IMR-90 (cell line): ENCODE measurements at regions not wholly inside any gene's neighbourhood (a gene's known extent, or its start where the extent isn't known, plus 50 kb on each side); places are given as distances from the start of the nearest gene placed in this dataset.

Experiments
- ATAC-seq: fragments of 200-7000 bp; cut with Tn5 transposase; 2 replicates; pipeline ENCODE4 v1.9.1; 2020; ENCODE audit warnings: low read depth, mild to moderate bottlenecking, moderate library complexity
- BruUV-seq: library from RNA; stranded (reverse); fragments of 400-500 nt; replicated peaks from 2 replicates; lab custom pipeline; 2021; lab: Mats Ljungman, UMichigan
- CTCF ChIA-PET: fragments of 300-600 bp; formaldehyde crosslinking; extraction: SDS; loops from one replicate; lab custom pipeline; 2021; ENCODE audit warnings: antibody characterized with exemption; lab: Yijun Ruan, JAX
- POLR2A ChIA-PET: fragments of 300-600 bp; sonication (Branson Sonifier 250); formaldehyde crosslinking; loops from one replicate; lab custom pipeline; 2022; ENCODE audit warnings: antibody characterized with exemption; ENCODE audit not compliant: unreplicated experiment; lab: Charles Lee
- DNase-seq: peaks from one replicate; pipeline ENCODE4 v3.0.0; 2013
- H2AFZ ChIP-seq: replicated peaks from 2 replicates; pipeline ENCODE3; 2013; ENCODE audit warnings: low read length, mild to moderate bottlenecking; ENCODE audit not compliant: poor library complexity
- H2AK5ac ChIP-seq: 2 replicates; pipeline ENCODE4 v1.6.1; 2013; ENCODE audit warnings: low read depth, low read length, inconsistent platforms
- H2AK9ac ChIP-seq: replicated peaks from 2 replicates; pipeline ENCODE3; 2013; ENCODE audit warnings: mild to moderate bottlenecking, low read depth, low read length, moderate library complexity; ENCODE audit not compliant: poor library complexity
- H2BK120ac ChIP-seq: 2 replicates; pipeline ENCODE4 v1.6.1; 2013; ENCODE audit warnings: low read depth, low read length, inconsistent platforms
- H2BK15ac ChIP-seq: 3 replicates; pipeline ENCODE4 v1.6.1; 2013; ENCODE audit warnings: low read depth, low read length, inconsistent platforms
- H2BK20ac ChIP-seq: 2 replicates; pipeline ENCODE4 v1.6.1; 2013; ENCODE audit warnings: low read depth, mild to moderate bottlenecking, inconsistent platforms, low read length, moderate library complexity
- H2BK5ac ChIP-seq: 2 replicates; pipeline ENCODE4 v1.6.1; 2013; ENCODE audit warnings: mild to moderate bottlenecking, low read depth, low read length, inconsistent platforms; ENCODE audit not compliant: poor library complexity, severe bottlenecking
- H3K14ac ChIP-seq: replicated peaks from 2 replicates; pipeline ENCODE4 v1.6.1; 2013; ENCODE audit warnings: low read depth, low read length, inconsistent platforms
- H3K18ac ChIP-seq: 2 replicates; pipeline ENCODE4 v1.6.1; 2013; ENCODE audit warnings: low read depth, low read length, control low read depth
- H3K23ac ChIP-seq: 2 replicates; pipeline ENCODE4 v1.6.1; 2013; ENCODE audit warnings: low read depth, low read length, inconsistent platforms
- H3K27ac ChIP-seq: 2 replicates; pipeline ENCODE4 v1.5.1; 2013; ENCODE audit warnings: mild to moderate bottlenecking, control low read depth, low read length; ENCODE audit not compliant: insufficient read depth
- H3K27me3 ChIP-seq: 2 replicates; pipeline ENCODE4 v1.6.1; 2013; ENCODE audit warnings: low read length; ENCODE audit not compliant: control insufficient read depth, insufficient read depth
- H3K36me3 ChIP-seq: 2 replicates; pipeline ENCODE4 v1.6.1; 2013; ENCODE audit warnings: low read length, mixed read lengths; ENCODE audit not compliant: control insufficient read depth, insufficient read depth
- H3K4ac ChIP-seq: 2 replicates; pipeline ENCODE4 v1.6.1; 2013; ENCODE audit warnings: low read depth, low read length, inconsistent platforms
- H3K4me1 ChIP-seq: 2 replicates; pipeline ENCODE4 v1.6.1; 2013; ENCODE audit warnings: low read length, mixed read lengths; ENCODE audit not compliant: control insufficient read depth, insufficient read depth
- H3K4me2 ChIP-seq: 2 replicates; pipeline ENCODE4 v1.6.1; 2013; ENCODE audit warnings: low read depth, mild to moderate bottlenecking, control low read depth, low read length, moderate library complexity
- H3K4me3 ChIP-seq: 2 replicates; pipeline ENCODE4 v1.5.1; 2013; ENCODE audit warnings: low read depth, mild to moderate bottlenecking, control low read depth, low read length, moderate library complexity; ENCODE audit not compliant: insufficient read depth
- H3K56ac ChIP-seq: 2 replicates; pipeline ENCODE4 v1.6.1; 2013; ENCODE audit warnings: low read length, inconsistent platforms; ENCODE audit not compliant: insufficient read depth; ENCODE audit errors: extremely low read depth
- H3K79me1 ChIP-seq, 2 experiments: 2 replicates each; pipeline ENCODE4 v1.6.1; 2013; ENCODE audit warnings: low read length in 2 of 2, inconsistent platforms in 1 of 2, low read depth in 1 of 2
- H3K9ac ChIP-seq: 2 replicates; pipeline ENCODE4 v1.6.1; 2013; ENCODE audit warnings: low read depth, low read length, control low read depth
- H3K9me1 ChIP-seq: 2 replicates; pipeline ENCODE4 v1.6.1; 2013; ENCODE audit warnings: low read length, inconsistent platforms; ENCODE audit not compliant: insufficient read depth
- H3K9me3 ChIP-seq: 2 replicates; pipeline ENCODE4 v1.6.1; 2013; ENCODE audit warnings: low read length; ENCODE audit not compliant: control insufficient read depth, insufficient read depth
- H4K20me1 ChIP-seq: 2 replicates; pipeline ENCODE4 v1.6.1; 2013; ENCODE audit warnings: low read length, inconsistent platforms; ENCODE audit not compliant: insufficient read depth
- H4K5ac ChIP-seq: 2 replicates; pipeline ENCODE4 v1.6.1; 2013; ENCODE audit warnings: mild to moderate bottlenecking, low read depth, low read length, control low read depth
- H4K8ac ChIP-seq, 2 experiments: 2 replicates each; pipeline ENCODE4 v1.6.1; 2013; ENCODE audit warnings: low read depth in 2 of 2, low read length in 2 of 2, control low read depth in 1 of 2, inconsistent platforms in 1 of 2
- H4K91ac ChIP-seq: 2 replicates; pipeline ENCODE4 v1.6.1; 2013; ENCODE audit warnings: low read depth, low read length, inconsistent platforms; ENCODE audit not compliant: insufficient read depth
- BHLHE40 ChIP-seq: fragments of 150-350 bp; IDR thresholded peaks from 2 replicates; pipeline ENCODE4 v1.6.1; 2016; ENCODE audit warnings: mild to moderate bottlenecking, low read depth, low read length
- CTCF ChIP-seq: conservative IDR thresholded peaks from 2 replicates; pipeline ENCODE4 v1.5.1; 2012; ENCODE audit warnings: mild to moderate bottlenecking, low read depth, low read length, improper control_type of control experiment
- FOS ChIP-seq: fragments of 150-350 bp; IDR thresholded peaks from 2 replicates; pipeline ENCODE4 v1.6.1; 2016; ENCODE audit warnings: low read depth, low read length
- MAFK ChIP-seq: IDR thresholded peaks from 2 replicates; pipeline ENCODE4 v1.6.1; 2012; ENCODE audit warnings: low read depth, low read length, improper control_type of control experiment
- NFE2L2 ChIP-seq: fragments of 150-350 bp; IDR thresholded peaks from 2 replicates; pipeline ENCODE4 v1.6.1; 2016; ENCODE audit warnings: low read depth, mild to moderate bottlenecking, low read length
- POLR2A ChIP-seq: IDR thresholded peaks from 2 replicates; pipeline ENCODE4 v1.6.1; 2012; ENCODE audit warnings: mild to moderate bottlenecking, low read depth, low read length
- RAD21 ChIP-seq: IDR thresholded peaks from 2 replicates; pipeline ENCODE4 v1.6.1; 2012; ENCODE audit warnings: low read length, improper control_type of control experiment
- RCOR1 ChIP-seq: IDR thresholded peaks from 2 replicates; pipeline ENCODE4 v1.6.1; 2012; ENCODE audit warnings: mild to moderate bottlenecking, low read length, improper control_type of control experiment; ENCODE audit not compliant: insufficient replicate concordance
- SMC3 ChIP-seq: fragments of 150-350 bp; IDR thresholded peaks from 2 replicates; pipeline ENCODE4 v1.6.1; 2016; ENCODE audit warnings: low read depth, mild to moderate bottlenecking, antibody characterized with exemption, low read length, moderate library complexity
- WGBS, 2 experiments: methylation state at CpG; one replicate each; pipeline versions ENCODE4 v1.1.5 to v1.1.7; 2013; ENCODE audit warnings: missing lambda C conversion rate in 2 of 2; ENCODE audit not compliant: insufficient read length in 1 of 2; ENCODE audit errors: extremely low coverage in 2 of 2; 5-methylcytosine and 5-hydroxymethylcytosine counted together
- dilution Hi-C: fragments of 300-500 bp; cut with HindIII; formaldehyde crosslinking; loops from one replicate; pipeline ENCODE4 v1.14.3; 2018; ENCODE audit warnings: low sequenced_read_pairs; ENCODE audit not compliant: unreplicated experiment
- in situ Hi-C: fragments of 300-500 bp; cut with MboI; formaldehyde crosslinking; loops from 3 replicates; pipeline ENCODE4 v1.14.3; 2019; ENCODE audit warnings: low sequenced_read_pairs, inconsistent platforms, mixed read lengths
- intact Hi-C: fragments of 100-400 bp; cut with micrococcal nuclease; formaldehyde crosslinking; loops from 2 replicates; pipeline ENCODE4 v1.10.0; 2022

GRCh38 chr10:89857431-89858042 lies 156.1 kb downstream of the KIF20B start:
- no peaks in the 10 kb centered on the region for H3K79me1 ChIP-seq
- no peak overlapping the region for H3K27ac ChIP-seq
- no peak overlapping the region for H2AK5ac ChIP-seq
- dilution Hi-C loops (no loop called here), in situ Hi-C loops (no loop called here), intact Hi-C loops (loop anchor here (1.0 kb wide), 1 partner anchor 42 kb away; no protein-coding TSS in a partner anchor)
- H4K5ac ChIP-seq, result no peak overlapping the region; the same call in 1 of the 2 replicates
- H2AFZ ChIP-seq, result no peak overlapping the region
- peaks cover 9% of the 10 kb centered on the region for H3K4me1 ChIP-seq
- H4K20me1 ChIP-seq, result no peaks in the 10 kb centered on the region
- no peak for TF ChIP-seq BHLHE40
- no peak for TF ChIP-seq POLR2A
- no peak for TF ChIP-seq FOS
- TF ChIP-seq RAD21, result no peak
- no peak for TF ChIP-seq SMC3
- TF ChIP-seq RCOR1, result no peak
- TF ChIP-seq CTCF, result no peak
- no peak for TF ChIP-seq NFE2L2
- TF ChIP-seq MAFK, result no peak
- H3K9me1 ChIP-seq, result no peaks in the 10 kb centered on the region
- no peaks in the 10 kb centered on the region for H3K27me3 ChIP-seq
- no peak overlapping the region for H4K8ac ChIP-seq
- ChIA-PET POLR2A (no interaction called here), CTCF (no interaction called here)
- H2BK5ac ChIP-seq, result peak overlapping the region; percentile 15
- no peak overlapping the region for H2AK9ac ChIP-seq
- H3K9ac ChIP-seq, result no peak overlapping the region
- H3K23ac ChIP-seq, result no peak overlapping the region
- peak overlapping the region; percentile 51; the same call in 1 of the 2 replicates for H3K4me2 ChIP-seq
- no peak overlapping the region for H3K56ac ChIP-seq
- peak overlapping the region; percentile 32 for H2BK120ac ChIP-seq
- H3K9me3 ChIP-seq, result no peaks in the 10 kb centered on the region
- H3K4me3 ChIP-seq, result no peak overlapping the region
- no peak overlapping the region; the same call in 1 of the 2 replicates for H4K91ac ChIP-seq
- no peaks in the 10 kb centered on the region for H3K36me3 ChIP-seq
- peak overlapping the region; percentile 73; the same call in 1 of the 2 replicates for H2BK20ac ChIP-seq
- ATAC-seq, result peak; percentile 77
- no peak overlapping the region for H2BK15ac ChIP-seq
- no peak overlapping the region for H3K14ac ChIP-seq
- WGBS, 2 experiments, result no CpG with 5 or more reads among the region's 1 CpG
- peak; percentile 52 for DNase-seq
- BruUV-seq, result no TSS peak
- no peak overlapping the region for H3K4ac ChIP-seq
- H3K18ac ChIP-seq, result no peak overlapping the region; the same call in 1 of the 2 replicates
